ENCODE measurements at regions not wholly inside any gene's neighbourhood (a gene's known extent, or its start where the extent isn't known, plus 50 kb on each side); places are given as distances from the start of the nearest gene placed in this dataset.

GRCh38 chr4:188444500-188444899 is 305.3 kb downstream of the TRIML1 start:
- TF ChIP-seq POLR2AphosphoS5 (IDR thresholded peaks at IDR 0.05; ENCODE audit: low read depth, low read length) (no peak), POLR2A (IDR thresholded peaks at IDR 0.05; ENCODE audit: low read depth, low read length) (no peak)

Data from GM12892 (cell line).